ENCODE measurements at regions not wholly inside any gene's neighbourhood (a gene's known extent, or its start where the extent isn't known, plus 50 kb on each side); places are given as distances from the start of the nearest gene placed in this dataset.

DNA sequence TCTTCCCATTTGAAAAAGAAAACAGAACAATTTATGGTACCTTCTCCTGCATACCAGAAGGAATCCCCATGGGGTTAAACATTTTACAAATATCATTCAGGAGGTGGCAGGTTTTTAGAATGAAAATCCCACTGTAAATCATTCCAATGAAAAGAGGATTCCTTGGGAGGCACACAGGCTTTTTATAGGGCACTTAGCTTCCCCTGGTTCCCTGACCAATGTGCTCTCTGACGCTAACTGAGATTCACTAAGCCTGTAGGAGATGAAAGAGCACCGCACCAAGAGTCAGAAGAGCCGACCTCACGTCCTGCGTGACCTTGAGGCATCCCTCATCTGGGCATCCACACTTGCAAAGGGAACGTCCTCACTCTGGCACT is 82.5 kb downstream of the CMPK2 start:
- TF ChIP-seq, protein P1, sequence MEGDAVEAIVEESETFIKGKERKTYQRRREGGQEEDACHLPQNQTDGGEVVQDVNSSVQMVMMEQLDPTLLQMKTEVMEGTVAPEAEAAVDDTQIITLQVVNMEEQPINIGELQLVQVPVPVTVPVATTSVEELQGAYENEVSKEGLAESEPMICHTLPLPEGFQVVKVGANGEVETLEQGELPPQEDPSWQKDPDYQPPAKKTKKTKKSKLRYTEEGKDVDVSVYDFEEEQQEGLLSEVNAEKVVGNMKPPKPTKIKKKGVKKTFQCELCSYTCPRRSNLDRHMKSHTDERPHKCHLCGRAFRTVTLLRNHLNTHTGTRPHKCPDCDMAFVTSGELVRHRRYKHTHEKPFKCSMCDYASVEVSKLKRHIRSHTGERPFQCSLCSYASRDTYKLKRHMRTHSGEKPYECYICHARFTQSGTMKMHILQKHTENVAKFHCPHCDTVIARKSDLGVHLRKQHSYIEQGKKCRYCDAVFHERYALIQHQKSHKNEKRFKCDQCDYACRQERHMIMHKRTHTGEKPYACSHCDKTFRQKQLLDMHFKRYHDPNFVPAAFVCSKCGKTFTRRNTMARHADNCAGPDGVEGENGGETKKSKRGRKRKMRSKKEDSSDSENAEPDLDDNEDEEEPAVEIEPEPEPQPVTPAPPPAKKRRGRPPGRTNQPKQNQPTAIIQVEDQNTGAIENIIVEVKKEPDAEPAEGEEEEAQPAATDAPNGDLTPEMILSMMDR (IDR thresholded peaks at IDR 0.05) = no peak
- TF ChIP-seq ZFX (IDR thresholded peaks at IDR 0.05; ENCODE audit: borderline replicate concordance) = no peak

Data from 22Rv1 (cell line).